MG63 (cell line): ENCODE measurements at regions not wholly inside any gene's neighbourhood (a gene's known extent, or its start where the extent isn't known, plus 50 kb on each side); places are given as distances from the start of the nearest gene placed in this dataset.
"Not testable (repeated sequence)": the region's sequence is repeated elsewhere in the genome, so short reads cannot be mapped to it uniquely, and the experiment has no call there.

Source experiments
- DNase-seq: peaks from one replicate; pipeline ENCODE4 v3.0.0-alpha.2; 2020
- H3K27me3 ChIP-seq: fragments of 250-450 bp; sonication (Bioruptor Pico); 2 replicates; pipeline ENCODE4 v1.5.1; 2020; ENCODE audit warnings: mild to moderate bottlenecking, moderate library complexity
- H3K36me3 ChIP-seq: fragments of 250-450 bp; sonication (Bioruptor Pico); 2 replicates; pipeline ENCODE4 v1.5.1; 2020; ENCODE audit warnings: mild to moderate bottlenecking, moderate library complexity
- H3K4me3 ChIP-seq: fragments of 250-450 bp; sonication (Bioruptor Pico); 2 replicates; pipeline ENCODE4 v1.5.1; 2020; ENCODE audit warnings: mild to moderate bottlenecking, moderate library complexity
- H3K9me3 ChIP-seq: fragments of 250-450 bp; sonication (Bioruptor Pico); 2 replicates; pipeline ENCODE4 v1.5.1; 2020; ENCODE audit warnings: mild to moderate bottlenecking, moderate library complexity

- H3K4me3 ChIP-seq: no peak overlapping the region
- H3K27me3 ChIP-seq: no peaks in the 10 kb centered on the region
- DNase-seq: no peak
- no peaks in the 10 kb centered on the region for H3K36me3 ChIP-seq
- peaks cover 8% of the 10 kb centered on the region; the same call in 1 of the 2 replicates for H3K9me3 ChIP-seq
Observed at GRCh38 chr3:177385186-177385585, 187.9 kb upstream of the TBL1XR1 start.

- Histone ChIP-seq H3K4me3 (no peak overlapping the region), H3K9me3 (peaks cover 3% of the 10 kb centered on the region; the same call in 1 of the 2 replicates), H3K27me3 (no peaks in the 10 kb centered on the region), H3K36me3 (no peaks in the 10 kb centered on the region)
- no peak for DNase-seq
Observed at GRCh38 chr3:177385831-177386301, 188.6 kb upstream of the TBL1XR1 start.

GRCh38 chr3:177388209-177388608 lies 190.9 kb upstream of the TBL1XR1 start:
- no peak overlapping the region for H3K4me3 ChIP-seq
- DNase-seq: no peak
- H3K36me3 ChIP-seq: no peaks in the 10 kb centered on the region
- H3K27me3 ChIP-seq: no peaks in the 10 kb centered on the region
- no peaks in the 10 kb centered on the region for H3K9me3 ChIP-seq

GRCh38 chr3:177394231-177395024 lies 197.1 kb upstream of the TBL1XR1 start:
- H3K9me3 ChIP-seq, H3K36me3 ChIP-seq, DNase-seq, H3K4me3 ChIP-seq, H3K27me3 ChIP-seq: not testable (repeated sequence)

- H3K27me3 ChIP-seq: no peaks in the 10 kb centered on the region
- H3K4me3 ChIP-seq: no peak overlapping the region
- no peaks in the 10 kb centered on the region for H3K36me3 ChIP-seq
- no peaks in the 10 kb centered on the region for H3K9me3 ChIP-seq
- DNase-seq: no peak
Observed at GRCh38 chr3:177396733-177397132, 199.5 kb upstream of the TBL1XR1 start.

- Histone ChIP-seq H3K4me3 (no peak overlapping the region), H3K36me3 (no peaks in the 10 kb centered on the region), H3K27me3 (no peaks in the 10 kb centered on the region), H3K9me3 (no peaks in the 10 kb centered on the region)
- no peak for DNase-seq
Observed at GRCh38 chr3:177401375-177401774, 204.1 kb upstream of the TBL1XR1 start.

GRCh38 chr3:177402533-177402932 lies 205.3 kb upstream of the TBL1XR1 start:
- Histone ChIP-seq H3K9me3 (no peaks in the 10 kb centered on the region), H3K36me3 (no peaks in the 10 kb centered on the region), H3K4me3 (no peak overlapping the region), H3K27me3 (no peaks in the 10 kb centered on the region)
- DNase-seq: no peak

GRCh38 chr3:177405191-177405672 lies 207.9 kb upstream of the TBL1XR1 start:
- Histone ChIP-seq H3K4me3 (no peak overlapping the region), H3K36me3 (no peaks in the 10 kb centered on the region)
- DNase-seq: no peak

GRCh38 chr3:177410730-177411129 lies 213.4 kb upstream of the TBL1XR1 start:
- Histone ChIP-seq H3K4me3 (no peak overlapping the region), H3K27me3 (no peaks in the 10 kb centered on the region), H3K9me3 (no peaks in the 10 kb centered on the region; the same call in none of the 2 replicates), H3K36me3 (no peaks in the 10 kb centered on the region)
- no peak for DNase-seq

More at GRCh38 chr3:177405191-177405672, 207.9 kb upstream of the TBL1XR1 start:
- Histone ChIP-seq H3K27me3 (no peaks in the 10 kb centered on the region), H3K9me3 (no peaks in the 10 kb centered on the region)

- H3K27me3 ChIP-seq: no peaks in the 10 kb centered on the region
- no peak overlapping the region for H3K4me3 ChIP-seq
- H3K9me3 ChIP-seq: no peaks in the 10 kb centered on the region; the same call in none of the 2 replicates
- no peak for DNase-seq
- H3K36me3 ChIP-seq: no peaks in the 10 kb centered on the region
Observed at GRCh38 chr3:177411201-177411600, 213.9 kb upstream of the TBL1XR1 start.

GRCh38 chr3:177412677-177413170 lies 215.4 kb upstream of the TBL1XR1 start:
- H3K9me3 ChIP-seq, H3K4me3 ChIP-seq, DNase-seq, H3K36me3 ChIP-seq, H3K27me3 ChIP-seq: not testable (repeated sequence)

- no peaks in the 10 kb centered on the region for H3K27me3 ChIP-seq
- no peaks in the 10 kb centered on the region; the same call in none of the 2 replicates for H3K9me3 ChIP-seq
- H3K4me3 ChIP-seq: no peak overlapping the region
- no peaks in the 10 kb centered on the region for H3K36me3 ChIP-seq
- DNase-seq: no peak
Observed at GRCh38 chr3:177414093-177414492, 216.8 kb upstream of the TBL1XR1 start.

- Histone ChIP-seq H3K9me3 (no peaks in the 10 kb centered on the region; the same call in 1 of the 2 replicates), H3K4me3 (no peak overlapping the region), H3K36me3 (no peaks in the 10 kb centered on the region), H3K27me3 (no peaks in the 10 kb centered on the region)
- no peak for DNase-seq
Observed at GRCh38 chr3:177418787-177419186, 221.5 kb upstream of the TBL1XR1 start.

GRCh38 chr3:177419904-177420601 lies 222.8 kb upstream of the TBL1XR1 start:
- no peak for DNase-seq
- H3K27me3 ChIP-seq: no peaks in the 10 kb centered on the region

GRCh38 chr3:177420651-177421480 lies 223.6 kb upstream of the TBL1XR1 start:
- no peaks in the 10 kb centered on the region for H3K9me3 ChIP-seq
- no peaks in the 10 kb centered on the region for H3K36me3 ChIP-seq
- peak; percentile 12 for DNase-seq
- H3K27me3 ChIP-seq: no peaks in the 10 kb centered on the region
- no peak overlapping the region for H3K4me3 ChIP-seq

More at GRCh38 chr3:177419904-177420601, 222.8 kb upstream of the TBL1XR1 start:
- Histone ChIP-seq H3K36me3 (no peaks in the 10 kb centered on the region), H3K9me3 (no peaks in the 10 kb centered on the region), H3K4me3 (no peak overlapping the region)

GRCh38 chr3:177421481-177421785 lies 224.2 kb upstream of the TBL1XR1 start:
- no peak for DNase-seq
- H3K4me3 ChIP-seq: no peak overlapping the region
- no peaks in the 10 kb centered on the region for H3K27me3 ChIP-seq

GRCh38 chr3:177424521-177424920 lies 227.2 kb upstream of the TBL1XR1 start:
- H3K36me3 ChIP-seq: no peaks in the 10 kb centered on the region
- no peaks in the 10 kb centered on the region for H3K27me3 ChIP-seq
- no peak for DNase-seq
- no peaks in the 10 kb centered on the region for H3K9me3 ChIP-seq
- H3K4me3 ChIP-seq: no peak overlapping the region

More at GRCh38 chr3:177421481-177421785, 224.2 kb upstream of the TBL1XR1 start:
- Histone ChIP-seq H3K9me3 (no peaks in the 10 kb centered on the region), H3K36me3 (no peaks in the 10 kb centered on the region)
